HCT116 (cell line): ENCODE measurements at regions not wholly inside any gene's neighbourhood (a gene's known extent, or its start where the extent isn't known, plus 50 kb on each side); places are given as distances from the start of the nearest gene placed in this dataset.

Source experiments
- CTCF ChIP-seq, 3 experiments: fragments of 200-600 bp in 1 of 3; sonication (generic) in 1 of 3; IDR thresholded peaks in 2 of 3; conservative IDR thresholded peaks in 1 of 3; 2 replicates each; pipeline ENCODE4 v1.5.1; 2012 to 2017; ENCODE audit warnings: low read depth in 2 of 3, low read length in 2 of 3, antibody characterized with exemption in 1 of 3, borderline replicate concordance in 1 of 3, control low read depth in 1 of 3, mild to moderate bottlenecking in 1 of 3, mixed read lengths in 1 of 3, mixed run types in 1 of 3, moderate library complexity in 1 of 3; ENCODE audit not compliant: insufficient read depth in 1 of 3
- EZH2 ChIP-seq: fragments of 200-600 bp; sonication (generic); IDR thresholded peaks from 2 replicates; pipeline ENCODE4 v1.6.1; 2017; ENCODE audit warnings: antibody characterized with exemption, mixed run types
- EZH2phosphoT487 ChIP-seq: fragments of 200-600 bp; IDR thresholded peaks from 2 replicates; pipeline ENCODE4 v1.6.1; 2018; ENCODE audit warnings: antibody characterized with exemption, borderline replicate concordance
- MAX ChIP-seq: IDR thresholded peaks from 2 replicates; pipeline ENCODE4 v1.6.1; 2012
- POLR2A ChIP-seq: IDR thresholded peaks from 2 replicates; pipeline ENCODE4 v1.7.0; 2011; ENCODE audit warnings: borderline replicate concordance; ENCODE audit not compliant: insufficient read depth, insufficient read length; ENCODE audit errors: extremely low read depth
- POLR2AphosphoS5 ChIP-seq: IDR thresholded peaks from 2 replicates; pipeline ENCODE4 v1.6.1; 2011; ENCODE audit warnings: mild to moderate bottlenecking, low read depth, low read length, moderate library complexity
- RAD21 ChIP-seq: IDR thresholded peaks from 2 replicates; pipeline ENCODE4 v1.6.1; 2012; ENCODE audit warnings: low read depth, mild to moderate bottlenecking
- ZFX ChIP-seq: fragments of 450-650 bp; IDR thresholded peaks from 2 replicates; pipeline ENCODE4 v1.6.1; 2017

- TF ChIP-seq CTCF (IDR thresholded peaks at IDR 0.05 in 2 of 3, conservative IDR thresholded peaks at IDR 0.05 in 1 of 3; ENCODE audit: borderline replicate concordance in 1 of 3, insufficient read depth in 1 of 3, low read depth in 2 of 3, low read length in 2 of 3) (no peak), EZH2 (no peak), RAD21 (no peak), POLR2AphosphoS5 (no peak), EZH2phosphoT487 (no peak), MAX (no peak), ZFX (no peak), POLR2A (no peak)
Measured at GRCh38 chr2:128984855-128985254, 666.2 kb upstream of the HS6ST1 start.
